SU-DHL-6 (cell line): ENCODE measurements at regions not wholly inside any gene's neighbourhood (a gene's known extent, or its start where the extent isn't known, plus 50 kb on each side); places are given as distances from the start of the nearest gene placed in this dataset.

Source experiments
- EZH2phosphoT487 ChIP-seq: fragments of 200-600 bp; sonication (generic), shearing (Covaris generic); conservative IDR thresholded peaks from 2 replicates; pipeline ENCODE4 v1.6.1; 2018; ENCODE audit warnings: mild to moderate bottlenecking, antibody characterized with exemption, low read length, moderate library complexity, mixed read lengths
- TF ChIP-seq, protein P1 (sequence below): fragments of 200-600 bp; sonication (generic); IDR thresholded peaks from one replicate; pipeline ENCODE4 v1.5.1; 2017; ENCODE audit warnings: antibody characterized with exemption, mild to moderate bottlenecking, low read length, moderate library complexity; ENCODE audit not compliant: insufficient read depth, poor library complexity, severe bottlenecking

DNA sequence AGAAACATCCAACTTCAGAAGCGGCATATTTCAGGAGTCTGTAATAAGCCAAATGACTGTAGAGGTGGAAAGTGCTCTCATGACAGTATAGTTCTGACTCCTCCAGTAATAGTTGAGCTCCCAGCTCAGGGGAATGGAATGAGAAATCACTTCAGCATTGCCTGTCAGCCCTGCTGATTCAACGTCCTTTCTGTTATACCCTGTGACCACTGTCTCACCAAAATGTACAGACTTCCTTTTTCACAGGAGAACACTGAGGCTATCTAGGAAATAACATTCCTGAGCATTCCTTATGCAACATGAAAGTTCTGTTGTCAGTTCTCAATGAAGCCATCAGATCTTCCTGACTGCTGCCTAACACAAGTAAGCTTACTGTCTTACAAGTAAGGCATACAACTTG is 284.5 kb upstream of the MME start:
- TF ChIP-seq, protein P1, sequence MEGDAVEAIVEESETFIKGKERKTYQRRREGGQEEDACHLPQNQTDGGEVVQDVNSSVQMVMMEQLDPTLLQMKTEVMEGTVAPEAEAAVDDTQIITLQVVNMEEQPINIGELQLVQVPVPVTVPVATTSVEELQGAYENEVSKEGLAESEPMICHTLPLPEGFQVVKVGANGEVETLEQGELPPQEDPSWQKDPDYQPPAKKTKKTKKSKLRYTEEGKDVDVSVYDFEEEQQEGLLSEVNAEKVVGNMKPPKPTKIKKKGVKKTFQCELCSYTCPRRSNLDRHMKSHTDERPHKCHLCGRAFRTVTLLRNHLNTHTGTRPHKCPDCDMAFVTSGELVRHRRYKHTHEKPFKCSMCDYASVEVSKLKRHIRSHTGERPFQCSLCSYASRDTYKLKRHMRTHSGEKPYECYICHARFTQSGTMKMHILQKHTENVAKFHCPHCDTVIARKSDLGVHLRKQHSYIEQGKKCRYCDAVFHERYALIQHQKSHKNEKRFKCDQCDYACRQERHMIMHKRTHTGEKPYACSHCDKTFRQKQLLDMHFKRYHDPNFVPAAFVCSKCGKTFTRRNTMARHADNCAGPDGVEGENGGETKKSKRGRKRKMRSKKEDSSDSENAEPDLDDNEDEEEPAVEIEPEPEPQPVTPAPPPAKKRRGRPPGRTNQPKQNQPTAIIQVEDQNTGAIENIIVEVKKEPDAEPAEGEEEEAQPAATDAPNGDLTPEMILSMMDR, result no peak
- no peak for TF ChIP-seq EZH2phosphoT487
